NCI-H82 (cell line): ENCODE measurements at regions not wholly inside any gene's neighbourhood (a gene's known extent, or its start where the extent isn't known, plus 50 kb on each side); places are given as distances from the start of the nearest gene placed in this dataset.

ENCODE experiments used
- DNase-seq: peaks from one replicate; lab custom pipeline; 2025; lab: John Stamatoyannopoulos, UW

GRCh38 chr21:22892740-22893139 lies 1894.5 kb downstream of the NCAM2 start:
- DNase-seq = no peak

GRCh38 chr21:22898051-22898665 lies 1899.9 kb downstream of the NCAM2 start:
- no peak for DNase-seq

- DNase-seq = no peak
Observed at GRCh38 chr21:22900490-22900889, 1902.3 kb downstream of the NCAM2 start.

- DNase-seq = no peak
Observed at GRCh38 chr21:22903851-22904250, 1905.6 kb downstream of the NCAM2 start.

GRCh38 chr21:22904385-22904784 lies 1906.2 kb downstream of the NCAM2 start:
- DNase-seq = no peak

GRCh38 chr21:22925032-22925431 lies 1926.8 kb downstream of the NCAM2 start:
- DNase-seq = no peak

- no peak for DNase-seq
Observed at GRCh38 chr21:22927469-22927868, 1929.3 kb downstream of the NCAM2 start.

- no peak for DNase-seq
Observed at GRCh38 chr21:22941779-22942490, 1943.7 kb downstream of the NCAM2 start.

- no peak for DNase-seq
Observed at GRCh38 chr21:22955559-22955958, 1957.3 kb downstream of the NCAM2 start.

- no peak for DNase-seq
Observed at GRCh38 chr21:22961258-22961657, 1963.0 kb downstream of the NCAM2 start.

GRCh38 chr21:22965455-22966135 lies 1967.4 kb downstream of the NCAM2 start:
- DNase-seq = peak; percentile 12

- no peak for DNase-seq
Observed at GRCh38 chr21:22981819-22982218, 1983.6 kb downstream of the NCAM2 start.

GRCh38 chr21:22993144-22993543 lies 1994.9 kb downstream of the NCAM2 start:
- no peak for DNase-seq

- no peak for DNase-seq
Observed at GRCh38 chr21:22993822-22994574, 1995.8 kb downstream of the NCAM2 start.

GRCh38 chr21:23003951-23004350 lies 2005.7 kb downstream of the NCAM2 start:
- DNase-seq = no peak

- peak; percentile 73 for DNase-seq
Observed at GRCh38 chr21:23008601-23009202, 2010.5 kb downstream of the NCAM2 start.

- no peak for DNase-seq
Observed at GRCh38 chr21:23009360-23009759, 2011.2 kb downstream of the NCAM2 start.

GRCh38 chr21:23014021-23014420 lies 2015.8 kb downstream of the NCAM2 start:
- DNase-seq = no peak

GRCh38 chr21:23016617-23017016 lies 2018.4 kb downstream of the NCAM2 start:
- DNase-seq = peak; percentile 26

GRCh38 chr21:23017989-23018388 lies 2019.8 kb downstream of the NCAM2 start:
- no peak for DNase-seq

GRCh38 chr21:23020969-23021368 lies 2022.8 kb downstream of the NCAM2 start:
- DNase-seq = no peak

GRCh38 chr21:23021481-23021880 lies 2023.3 kb downstream of the NCAM2 start:
- DNase-seq = no peak
